GM21447 (cell line): ENCODE measurements at regions not wholly inside any gene's neighbourhood (a gene's known extent, or its start where the extent isn't known, plus 50 kb on each side); places are given as distances from the start of the nearest gene placed in this dataset.

Experiments used
- ATAC-seq: cut with Tn5 transposase; IDR thresholded peaks from one replicate; pipeline ENCODE4 v1.9.1; 2021; ENCODE audit not compliant: unreplicated experiment

DNA sequence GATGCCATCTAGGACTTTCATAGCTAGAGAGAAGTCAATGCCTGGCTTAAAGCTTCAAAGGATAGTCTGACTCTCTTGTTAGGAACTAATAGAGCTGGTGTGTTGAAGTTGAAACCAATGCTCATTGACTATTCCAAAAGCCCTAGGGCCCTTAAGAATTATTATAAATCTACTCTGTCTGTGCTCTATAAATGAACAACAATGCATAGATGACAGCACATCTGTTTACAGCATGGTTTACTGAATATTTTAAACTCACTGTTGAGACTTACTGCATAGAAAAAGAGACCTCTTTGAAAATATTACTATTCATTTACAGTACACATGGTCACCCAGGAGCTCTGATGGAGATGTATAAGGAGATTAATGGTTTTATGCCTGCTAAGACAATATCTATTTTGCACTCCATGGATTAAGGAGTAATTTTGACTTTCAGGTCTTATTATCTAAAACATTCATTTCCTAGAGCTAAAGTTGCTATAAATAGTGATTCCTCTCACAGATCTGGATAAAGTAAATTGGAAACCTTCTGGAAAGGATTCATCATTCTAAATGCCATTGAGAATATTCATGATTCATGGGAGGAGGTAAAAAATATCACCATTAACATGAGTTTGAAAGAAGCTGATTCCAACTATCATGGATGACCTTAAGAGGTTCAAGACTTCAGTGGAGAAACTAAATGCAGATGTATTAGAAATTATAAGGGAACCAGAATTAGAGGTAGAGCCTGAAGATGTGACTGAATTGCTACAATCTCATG is 763.5 kb upstream of the MAP3K7 start:
- ATAC-seq: no peak

DNA sequence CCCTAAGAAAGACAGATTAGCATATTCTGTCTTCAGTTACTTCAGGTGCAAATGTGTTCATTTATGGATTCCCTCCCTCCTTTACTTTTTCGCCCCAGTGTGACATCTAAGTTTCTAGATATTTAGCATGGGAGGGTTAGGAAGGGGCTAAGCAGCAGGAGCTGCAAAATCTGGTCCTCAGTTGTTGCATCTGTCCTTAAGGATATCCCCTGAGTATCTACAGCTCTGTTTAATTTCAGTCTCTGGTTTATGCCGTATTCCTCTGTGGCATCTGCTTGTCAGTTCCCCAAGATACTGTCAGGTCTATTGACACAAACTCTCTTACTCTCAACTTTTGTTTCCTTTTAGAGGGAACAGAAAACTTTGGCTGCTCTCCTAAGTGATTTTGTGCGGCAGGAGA is 754.6 kb upstream of the MAP3K7 start:
- no peak for ATAC-seq

DNA sequence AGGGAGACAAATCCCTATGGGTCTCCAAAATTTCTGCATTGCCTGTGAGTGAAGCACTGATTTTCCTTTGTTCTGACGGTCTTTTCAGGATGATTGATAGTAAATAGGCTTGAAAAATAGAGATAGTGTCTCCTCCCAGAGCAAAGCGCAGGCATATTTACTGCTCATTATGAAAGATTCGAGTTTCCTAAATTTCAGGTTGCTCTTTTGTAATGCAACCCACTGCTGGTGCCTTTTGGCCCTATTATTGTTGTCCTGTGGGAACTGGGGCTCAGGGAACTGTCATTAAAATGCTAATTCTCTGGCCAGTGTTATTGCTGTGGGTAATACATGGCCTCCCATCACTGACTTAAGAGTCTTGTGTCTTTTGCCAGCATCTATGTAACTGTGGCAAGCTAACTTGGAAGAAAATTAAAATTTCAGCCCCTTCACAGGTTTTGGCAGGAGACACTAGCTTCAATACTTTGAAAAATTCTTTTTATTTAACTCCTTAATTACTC is 754.1 kb upstream of the MAP3K7 start:
- no peak for ATAC-seq

- ATAC-seq: no peak
Measured at GRCh38 chr6:91337967-91338366, 751.1 kb upstream of the MAP3K7 start.

DNA sequence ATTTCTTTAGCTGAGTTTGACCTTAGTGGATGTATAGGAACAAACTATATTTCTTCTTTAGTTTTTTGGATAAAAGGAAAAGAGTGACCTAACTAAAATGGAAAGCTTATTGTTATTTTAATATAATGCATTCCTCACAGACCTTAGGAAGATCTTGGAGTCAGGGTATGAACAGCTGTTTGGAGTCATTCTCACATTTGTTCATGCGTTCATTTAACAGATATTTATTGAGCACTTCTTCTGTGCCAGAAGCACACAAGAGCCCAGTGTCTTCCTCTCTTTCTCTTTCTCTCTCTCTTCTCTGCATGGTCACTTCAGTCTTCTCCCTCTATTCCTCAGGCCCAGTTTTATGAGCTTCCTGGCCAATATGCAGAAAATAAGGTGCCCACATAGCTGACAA is 744.0 kb upstream of the MAP3K7 start:
- no peak for ATAC-seq

- no peak for ATAC-seq
Measured at GRCh38 chr6:91328241-91328640, 741.4 kb upstream of the MAP3K7 start.

DNA sequence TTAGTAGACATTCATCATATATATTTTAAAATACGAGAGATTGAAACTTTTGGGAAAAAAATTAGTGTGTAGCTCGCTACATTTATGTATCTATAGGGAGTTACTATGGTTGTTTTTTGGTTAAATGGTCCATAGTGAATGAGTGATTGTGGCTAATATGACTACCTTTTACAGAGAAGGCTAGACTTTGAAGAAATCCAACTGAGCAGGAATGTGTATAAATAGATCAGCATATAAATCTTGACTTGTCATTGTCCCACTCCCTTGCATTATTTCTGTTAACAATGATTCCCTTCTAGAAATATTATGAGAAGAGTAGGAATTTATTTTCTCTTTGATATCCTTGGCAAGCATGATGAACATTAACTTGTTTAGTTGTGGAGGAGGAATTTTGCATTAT is 737.8 kb upstream of the MAP3K7 start:
- ATAC-seq: no peak

- no peak for ATAC-seq
Measured at GRCh38 chr6:91317984-91318383, 731.1 kb upstream of the MAP3K7 start.

GRCh38 chr6:91317247-91317835 is 730.5 kb upstream of the MAP3K7 start:
- ATAC-seq: no peak

- no peak for ATAC-seq
Measured at GRCh38 chr6:91310178-91310577, 723.3 kb upstream of the MAP3K7 start.

DNA sequence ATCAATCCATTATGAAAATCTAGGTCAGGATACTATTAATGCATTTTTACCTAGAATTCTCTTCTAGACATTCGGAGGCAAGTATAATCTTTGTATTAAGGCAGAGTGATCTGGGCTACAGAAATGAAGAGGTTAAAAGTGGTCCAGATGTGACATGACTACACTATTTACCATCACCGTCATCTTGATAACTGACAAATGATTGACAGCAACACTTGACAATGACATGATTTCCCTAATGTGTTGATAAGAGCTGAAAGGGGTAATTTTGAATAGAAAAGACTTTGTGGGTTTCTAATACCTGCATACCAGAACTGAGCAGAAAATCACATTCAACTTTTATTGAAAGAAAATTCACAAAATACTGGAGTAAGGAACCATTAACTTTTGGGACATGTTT is 718.9 kb upstream of the MAP3K7 start:
- ATAC-seq: no peak

DNA sequence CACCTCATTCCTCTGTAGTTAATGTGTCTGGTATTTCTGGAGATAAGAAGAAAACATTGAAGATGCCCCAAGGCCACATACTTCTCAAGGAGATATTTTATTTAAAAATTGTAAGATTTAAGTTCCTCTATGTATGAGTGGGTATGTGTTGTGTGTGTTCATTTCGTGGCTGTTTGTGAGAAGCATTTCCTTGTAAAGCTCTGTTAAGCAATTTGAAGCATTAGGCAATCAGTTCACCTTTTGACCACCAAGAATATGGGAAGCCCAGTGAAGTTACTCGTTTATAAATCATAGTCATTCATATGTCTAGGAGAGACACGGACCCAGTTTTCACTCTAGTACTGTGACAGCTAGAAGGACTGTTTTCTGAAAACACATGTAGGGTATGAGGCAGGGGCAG is 717.6 kb upstream of the MAP3K7 start:
- no peak for ATAC-seq

DNA sequence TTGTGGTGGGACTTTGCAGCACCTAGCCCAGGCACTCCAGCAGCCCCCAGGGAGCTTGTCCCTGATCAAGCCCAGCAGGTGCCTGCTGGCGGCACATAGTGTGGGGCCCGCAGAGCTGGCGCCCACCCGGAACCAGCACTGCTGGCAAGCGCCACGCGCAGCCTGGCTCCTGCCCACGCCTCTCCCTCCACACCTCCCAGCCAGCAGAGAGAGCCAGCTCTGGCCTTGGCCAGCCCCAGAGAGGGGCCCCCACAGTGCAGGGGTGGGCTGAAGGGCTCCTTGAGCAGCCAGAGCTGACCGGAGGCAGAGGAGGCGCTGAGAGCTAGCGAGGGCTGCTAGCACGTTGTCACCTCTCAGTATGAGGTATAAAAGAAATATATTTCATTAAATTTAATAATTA is 716.5 kb upstream of the MAP3K7 start:
- no peak for ATAC-seq

GRCh38 chr6:91299544-91300491 is 712.9 kb upstream of the MAP3K7 start:
- ATAC-seq: no peak

GRCh38 chr6:91298543-91299145 is 711.8 kb upstream of the MAP3K7 start:
- no peak for ATAC-seq

DNA sequence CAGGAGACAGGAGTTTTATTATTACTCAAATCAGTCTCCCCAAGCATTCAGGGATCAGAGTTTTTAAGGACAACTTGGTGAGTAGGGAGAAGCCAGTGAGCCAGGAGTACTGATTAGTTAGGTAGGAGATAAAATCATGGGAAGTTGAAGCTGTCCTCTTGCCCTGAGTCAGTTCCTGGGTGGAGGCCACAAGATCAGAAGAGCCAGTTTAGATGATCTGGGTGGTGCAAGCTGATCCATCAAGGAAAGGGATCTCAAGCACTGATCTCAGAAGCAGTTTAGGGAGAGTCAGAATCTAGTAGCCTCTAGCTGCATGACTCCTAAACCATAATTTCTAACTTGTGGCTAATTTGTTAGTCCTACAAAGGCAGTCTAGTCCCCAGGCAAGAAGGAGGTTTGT is 706.5 kb upstream of the MAP3K7 start:
- ATAC-seq: no peak

- no peak for ATAC-seq
Measured at GRCh38 chr6:91291071-91291470, 704.2 kb upstream of the MAP3K7 start.

DNA sequence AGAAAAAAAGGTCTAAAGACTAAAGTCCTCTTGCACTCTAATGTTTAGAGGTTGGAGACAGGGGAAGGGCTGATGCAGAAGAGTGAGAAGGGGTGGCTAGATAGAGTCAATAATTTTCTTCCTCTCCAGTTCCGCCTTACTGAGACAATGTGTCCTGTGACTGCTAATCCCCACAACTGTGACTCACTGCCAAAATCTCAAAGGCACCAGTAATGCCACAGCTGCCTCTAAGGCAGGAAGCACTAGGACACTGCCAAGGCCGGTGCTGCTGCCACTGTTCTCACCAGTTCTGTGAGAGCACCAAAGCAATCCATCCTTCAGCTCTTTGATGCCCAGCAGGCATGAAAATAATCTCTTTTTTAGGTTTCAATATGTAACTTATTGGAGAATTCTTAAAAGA is 701.9 kb upstream of the MAP3K7 start:
- no peak for ATAC-seq

DNA sequence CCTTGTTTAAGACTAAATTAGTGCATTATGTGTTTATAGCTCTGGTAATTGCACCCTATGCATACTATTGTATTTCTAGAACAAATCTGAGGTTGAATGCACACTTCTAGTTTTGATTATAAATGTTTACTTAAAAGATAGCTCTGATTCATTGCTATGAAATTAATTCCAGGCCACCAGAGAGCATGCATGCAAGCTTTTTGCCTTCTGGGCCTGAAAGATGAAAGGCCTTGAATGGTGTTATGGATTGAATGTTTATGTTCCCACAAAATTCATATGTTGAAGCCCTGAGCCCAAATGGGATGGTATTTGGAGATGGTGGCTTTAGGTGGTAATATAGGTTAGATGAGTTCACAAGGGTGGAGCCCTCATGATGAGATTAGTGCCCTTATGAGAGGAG is 695.0 kb upstream of the MAP3K7 start:
- no peak for ATAC-seq

DNA sequence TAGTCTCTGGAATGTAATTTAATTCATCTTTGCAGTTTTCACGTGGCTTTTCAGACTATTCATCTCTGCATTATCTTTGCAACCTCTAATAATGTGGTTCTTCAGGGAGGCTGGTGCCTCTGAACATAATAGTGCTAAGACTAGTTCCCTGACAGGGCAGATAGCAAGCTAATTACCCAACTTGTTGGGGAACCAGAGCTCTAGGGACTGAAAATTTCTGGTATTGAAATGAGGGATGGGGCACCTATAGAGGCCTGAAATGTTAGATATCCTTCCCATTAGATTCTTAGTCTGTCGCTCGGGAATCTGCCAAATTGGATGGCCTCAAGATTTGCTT is 693.6 kb upstream of the MAP3K7 start:
- ATAC-seq: no peak

DNA sequence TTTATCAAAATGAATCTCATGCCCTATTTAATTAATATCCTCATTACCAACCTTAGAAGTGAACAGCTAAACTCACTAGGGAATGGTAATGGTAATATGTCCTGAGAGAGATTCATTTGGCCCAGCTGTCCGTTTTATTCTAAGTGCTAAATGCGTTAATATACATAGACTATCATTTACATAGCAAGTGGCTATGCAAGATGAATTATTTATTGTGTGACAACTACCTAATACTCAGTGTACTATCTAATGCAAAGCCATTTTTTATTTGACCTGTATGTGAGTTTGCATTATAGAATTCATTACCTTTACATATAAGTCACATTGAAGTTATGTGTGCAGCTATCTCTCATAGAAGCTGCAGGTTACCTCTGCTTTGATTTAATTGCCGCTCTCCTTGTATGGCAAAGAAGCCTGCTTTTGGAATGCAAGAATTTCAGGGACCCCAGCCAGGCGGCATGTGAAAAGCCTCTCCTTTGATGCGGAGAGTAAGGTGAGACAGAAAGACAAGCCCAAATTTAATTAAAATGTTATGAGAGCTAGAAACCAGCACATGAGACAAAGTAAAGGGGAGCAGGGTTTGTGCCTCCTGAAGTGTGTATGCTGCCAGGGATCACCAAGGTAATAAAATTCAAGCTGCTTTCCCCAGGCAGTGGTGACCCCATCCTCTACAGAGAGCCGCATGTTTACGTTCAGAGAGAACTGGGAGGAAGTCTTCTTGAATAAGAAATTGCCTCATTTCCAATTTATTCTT is 693.0 kb upstream of the MAP3K7 start:
- ATAC-seq: no peak
